GM19324 (cell line): ENCODE measurements at regions not wholly inside any gene's neighbourhood (a gene's known extent, or its start where the extent isn't known, plus 50 kb on each side); places are given as distances from the start of the nearest gene placed in this dataset.

Experiments used
- ATAC-seq: cut with Tn5 transposase; IDR thresholded peaks from one replicate; pipeline ENCODE4 v1.9.1; 2021; ENCODE audit warnings: mild to moderate bottlenecking, moderate library complexity; ENCODE audit not compliant: unreplicated experiment, low FRiP score

DNA sequence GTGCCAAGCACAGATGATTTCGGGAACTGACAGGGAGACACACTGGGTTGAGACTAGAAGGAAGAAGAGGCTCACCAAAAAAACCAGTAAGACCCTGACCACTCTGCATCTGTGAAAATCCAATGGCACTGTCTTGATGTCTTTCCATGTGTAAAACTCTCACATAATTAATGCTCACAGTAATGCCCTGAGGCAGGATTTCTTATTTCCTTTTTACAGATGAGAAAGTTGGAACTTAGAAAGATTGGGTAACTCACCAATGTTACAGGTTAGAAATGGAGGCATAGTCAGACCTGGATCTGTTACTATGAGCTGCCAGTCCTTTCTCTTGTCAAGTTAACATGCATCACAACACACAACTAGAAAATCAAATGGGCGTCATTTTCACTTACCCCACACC, 151.0 kb upstream of the MCHR2 start:
- ATAC-seq: no peak

DNA sequence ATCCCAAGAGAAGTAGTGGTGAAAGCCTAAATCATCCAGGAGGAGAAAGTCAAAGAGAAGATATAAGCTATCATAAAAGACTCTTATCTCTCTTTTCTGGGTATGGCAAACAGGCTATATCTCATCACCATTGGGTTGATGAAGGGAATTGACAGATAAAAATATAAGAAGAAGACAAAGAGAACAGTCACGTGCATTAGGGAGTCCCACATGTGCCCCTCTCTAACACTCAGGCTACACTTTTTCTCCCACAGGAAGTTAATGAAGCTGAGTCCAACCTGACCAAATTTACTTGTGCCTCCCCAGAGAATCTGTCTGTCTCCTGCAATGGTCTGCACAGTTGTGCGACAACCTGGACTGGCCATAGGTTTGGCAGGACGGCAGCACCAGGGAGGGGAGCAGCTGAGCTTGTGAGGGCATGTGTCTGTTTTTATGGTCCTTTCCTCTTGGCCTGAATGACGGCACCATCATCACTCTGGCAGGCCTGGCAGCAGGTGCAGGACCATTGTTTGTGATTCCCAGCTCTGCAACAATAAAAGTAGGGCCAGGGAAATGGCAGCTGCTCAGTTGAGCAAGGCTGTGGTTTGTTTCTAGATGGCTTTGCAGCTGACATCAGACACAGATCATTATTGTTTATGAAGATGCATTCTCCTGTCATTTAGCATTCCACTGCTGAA, 144.5 kb upstream of the MCHR2 start:
- no peak for ATAC-seq

- no peak for ATAC-seq
Measured at GRCh38 chr6:100137759-100138158, 143.7 kb upstream of the MCHR2 start.

GRCh38 chr6:100136590-100136989, 142.6 kb upstream of the MCHR2 start:
- no peak for ATAC-seq

DNA sequence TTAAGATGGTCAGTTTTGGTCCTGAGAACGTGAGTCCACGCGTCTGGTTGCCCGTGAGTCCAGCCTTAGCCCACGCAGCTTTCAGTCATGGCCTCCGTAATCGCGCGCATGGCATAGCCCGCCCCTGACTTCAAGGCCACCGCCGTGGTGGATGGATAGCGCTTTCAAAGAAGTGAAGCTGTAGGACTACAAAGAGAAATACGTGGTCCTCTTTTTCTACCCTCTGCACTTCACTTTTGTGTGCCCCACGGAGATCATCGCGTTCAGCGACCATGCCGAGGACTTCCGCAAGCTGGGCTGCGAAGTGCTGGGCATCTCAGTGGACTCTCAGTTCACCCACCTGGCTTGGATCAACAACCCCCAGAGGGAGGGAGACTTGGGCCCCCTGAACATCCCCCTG, 142.0 kb upstream of the MCHR2 start:
- ATAC-seq: no peak

GRCh38 chr6:100134703-100135102, 140.7 kb upstream of the MCHR2 start:
- ATAC-seq: no peak

- ATAC-seq: no peak
Measured at GRCh38 chr6:100134297-100134696, 140.3 kb upstream of the MCHR2 start.

GRCh38 chr6:100132005-100132404, 138.0 kb upstream of the MCHR2 start:
- no peak for ATAC-seq

DNA sequence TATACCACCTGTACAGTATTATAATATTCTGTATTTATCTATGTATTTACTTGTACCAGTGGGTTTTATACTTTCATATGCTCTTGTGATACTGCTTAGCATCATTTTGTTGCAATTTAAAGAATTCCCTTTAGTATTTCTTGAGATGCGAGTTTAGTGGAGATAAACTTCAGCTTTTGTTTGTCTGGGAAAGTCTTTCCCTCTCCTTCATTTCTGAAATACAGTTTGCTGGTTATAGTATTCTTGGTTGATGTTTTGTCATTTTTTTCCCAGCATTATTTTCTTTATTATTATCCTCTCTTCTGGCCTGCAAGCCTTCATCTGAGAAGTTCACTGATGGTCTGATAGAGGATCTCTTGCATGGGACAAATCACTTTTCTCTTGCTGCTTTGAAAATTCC, 136.6 kb upstream of the MCHR2 start:
- ATAC-seq: no peak

GRCh38 chr6:100126790-100127484, 132.9 kb upstream of the MCHR2 start:
- ATAC-seq: peak; percentile 49

DNA sequence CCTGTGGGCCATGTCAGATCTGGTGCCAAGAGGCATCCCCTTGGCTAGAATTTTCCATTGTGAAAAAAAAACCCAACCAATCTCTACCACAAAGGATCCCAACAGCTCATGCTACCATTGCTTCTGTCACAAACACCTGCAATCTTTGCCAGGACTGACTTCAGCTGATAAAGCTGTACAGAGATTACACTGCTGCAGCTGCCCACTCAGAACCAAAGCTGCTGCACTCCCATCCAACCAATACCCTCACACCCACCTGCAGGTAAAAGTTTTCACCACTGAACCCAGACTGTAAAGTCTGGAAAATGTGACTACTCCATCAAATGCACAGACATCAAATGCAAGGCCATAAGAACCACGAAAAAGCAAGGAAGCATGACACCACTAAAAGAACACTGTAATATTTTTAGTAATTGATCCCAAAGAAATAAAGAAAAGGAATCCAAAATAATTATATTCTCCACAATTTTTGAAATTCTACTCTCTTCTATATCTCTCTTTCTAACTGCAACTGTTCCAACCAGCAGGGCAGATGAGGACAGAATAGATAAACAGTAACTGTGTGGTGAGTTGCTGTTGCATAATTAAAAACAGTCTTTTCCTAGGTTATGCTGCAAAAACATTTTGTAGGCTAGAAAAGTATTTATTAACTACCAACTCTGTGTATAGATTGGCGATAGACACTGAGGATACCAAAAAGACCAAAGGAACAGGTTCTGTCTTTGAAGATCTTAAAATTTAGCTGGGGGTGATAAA, 128.0 kb upstream of the MCHR2 start:
- ATAC-seq: no peak

GRCh38 chr6:100119261-100119660, 125.2 kb upstream of the MCHR2 start:
- no peak for ATAC-seq

- no peak for ATAC-seq
Measured at GRCh38 chr6:100118301-100118700, 124.3 kb upstream of the MCHR2 start.

DNA sequence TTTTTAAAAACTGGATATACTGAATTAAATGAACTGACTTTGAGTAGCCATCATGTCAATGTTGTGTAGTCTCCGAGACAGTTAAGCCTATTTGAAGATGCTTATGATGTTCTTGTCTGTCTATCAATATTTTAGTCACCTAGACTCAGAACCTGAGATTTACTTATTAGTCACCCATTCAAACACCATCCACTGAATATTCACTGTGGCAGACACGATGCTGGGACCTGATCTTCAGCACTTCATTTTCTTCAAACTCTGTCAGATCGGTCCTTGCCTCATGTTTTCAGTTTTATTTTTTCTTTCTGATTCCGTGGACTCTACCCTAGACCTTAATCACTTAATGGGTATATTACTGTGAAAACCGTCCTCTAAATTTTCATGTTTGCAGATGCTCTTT, 123.7 kb upstream of the MCHR2 start:
- no peak for ATAC-seq

GRCh38 chr6:100116411-100117194, 122.6 kb upstream of the MCHR2 start:
- no peak for ATAC-seq

DNA sequence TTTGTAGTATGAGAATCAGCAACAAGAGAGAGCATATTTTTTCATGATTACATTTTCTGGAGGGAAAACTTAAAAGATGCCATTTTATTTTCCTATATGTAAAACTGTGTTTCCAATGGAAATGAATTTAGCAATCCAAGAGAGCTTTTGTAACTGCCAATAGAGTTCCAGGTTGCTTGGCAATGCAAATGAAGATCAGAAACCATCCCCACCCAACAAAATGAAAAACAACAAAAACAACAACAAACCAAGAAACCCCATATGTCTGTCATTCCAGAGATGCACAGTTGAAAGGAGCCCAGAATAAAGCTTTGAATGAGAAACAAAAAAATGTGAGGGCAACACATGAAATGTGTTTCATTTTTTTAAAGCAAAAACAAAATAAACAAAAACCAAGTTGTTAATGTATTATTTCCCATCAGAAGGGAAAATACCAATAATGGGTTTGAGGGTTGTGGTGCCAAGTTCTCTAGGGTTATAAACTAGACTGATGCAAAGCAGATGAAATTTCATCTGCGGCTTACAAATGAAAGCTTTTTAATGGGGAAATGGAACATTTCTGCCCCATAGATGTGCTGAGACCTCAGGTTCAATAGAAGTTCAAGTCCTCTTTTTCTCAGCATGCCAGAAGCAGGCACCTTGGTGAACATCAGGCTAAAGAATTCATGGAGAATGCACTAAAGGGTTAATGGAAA, 121.5 kb upstream of the MCHR2 start:
- no peak for ATAC-seq

GRCh38 chr6:100112855-100113508, 119.0 kb upstream of the MCHR2 start:
- ATAC-seq: no peak

- no peak for ATAC-seq
Measured at GRCh38 chr6:100105919-100106529, 112.0 kb upstream of the MCHR2 start.

GRCh38 chr6:100105138-100105537, 111.1 kb upstream of the MCHR2 start:
- ATAC-seq: peak; percentile 43
